ENCODE measurements at regions not wholly inside any gene's neighbourhood (a gene's known extent, or its start where the extent isn't known, plus 50 kb on each side); places are given as distances from the start of the nearest gene placed in this dataset.

- no peak for TF ChIP-seq ESRRA (IDR thresholded peaks at IDR 0.05; ENCODE audit: borderline replicate concordance, low read length)
- TF ChIP-seq MYC (IDR thresholded peaks at IDR 0.05; ENCODE audit: borderline replicate concordance, low read length), result no peak
- TF ChIP-seq HDAC2 (IDR thresholded peaks at IDR 0.05), result no peak
- TF ChIP-seq CTCF (IDR thresholded peaks at IDR 0.05), result no peak
- TF ChIP-seq EHMT2 (IDR thresholded peaks at IDR 0.05; ENCODE audit: low read depth), result no peak
- TF ChIP-seq HOXA7 (CRISPR knock-in tag; IDR thresholded peaks at IDR 0.05), result no peak
- TF ChIP-seq SREBF2 (IDR thresholded peaks at IDR 0.05), result no peak
- no peak for TF ChIP-seq RFX5 (IDR thresholded peaks at IDR 0.05)
- TF ChIP-seq EP300 (IDR thresholded peaks at IDR 0.05), result no peak
- no peak for TF ChIP-seq NFE2L2 (conservative IDR thresholded peaks at IDR 0.05; ENCODE audit: low read length)
These were observed 220.1 kb upstream of the DPP10 start for GRCh38 chr2:114222344-114222743.

All from A549 (cell line).